Ishikawa (cell line): ENCODE measurements at regions not wholly inside any gene's neighbourhood (a gene's known extent, or its start where the extent isn't known, plus 50 kb on each side); places are given as distances from the start of the nearest gene placed in this dataset.

Experiments
- CEBPB ChIP-seq: IDR thresholded peaks from 2 replicates; pipeline ENCODE4 v1.6.1; 2012
- EP300 ChIP-seq: IDR thresholded peaks from 2 replicates; pipeline ENCODE4 v1.6.1; 2012; ENCODE audit warnings: borderline replicate concordance
- FOXM1 ChIP-seq: IDR thresholded peaks from 2 replicates; pipeline ENCODE4 v1.6.1; 2012; ENCODE audit warnings: low read depth, borderline replicate concordance
- REST ChIP-seq: IDR thresholded peaks from 2 replicates; pipeline ENCODE4 v1.6.1; 2012; ENCODE audit warnings: low read depth, mild to moderate bottlenecking

- TF ChIP-seq REST (no peak), EP300 (no peak), FOXM1 (no peak), CEBPB (no peak)
Observed at GRCh38 chr6:119514345-119514744, 164.8 kb upstream of the MAN1A1 start.
